Neural cell (in vitro differentiated cells): ENCODE measurements at regions not wholly inside any gene's neighbourhood (a gene's known extent, or its start where the extent isn't known, plus 50 kb on each side); places are given as distances from the start of the nearest gene placed in this dataset.

Source experiments
- H2AFZ ChIP-seq: fragments of 200-600, 300-800 bp; sonication (generic), shearing (Covaris generic); 2 replicates; pipeline ENCODE4 v1.6.0; 2014; ENCODE audit warnings: low read depth, mild to moderate bottlenecking, antibody characterized with exemption, low read length, moderate library complexity
- H3F3A ChIP-seq: fragments of 200-600 bp; shearing (Covaris generic); 2 replicates; pipeline ENCODE4 v1.6.1; 2016; ENCODE audit warnings: mild to moderate bottlenecking, moderate library complexity, mixed read lengths, antibody characterized with exemption, low read length; ENCODE audit not compliant: insufficient read depth, poor library complexity, severe bottlenecking
- H3K27ac ChIP-seq: fragments of 200-600, 300-800 bp; sonication (generic), shearing (Covaris generic); 2 replicates; pipeline ENCODE4 v1.5.1; 2014; ENCODE audit warnings: mild to moderate bottlenecking, low read length, moderate library complexity
- H3K27me3 ChIP-seq: fragments of 300-800, 200-600 bp; sonication (generic), shearing (Covaris generic); 2 replicates; pipeline ENCODE4 v1.6.0; 2014; ENCODE audit warnings: mild to moderate bottlenecking, low read depth, low read length, moderate library complexity; ENCODE audit not compliant: insufficient read depth
- H3K36me3 ChIP-seq: fragments of 300-800, 200-600 bp; sonication (generic), shearing (Covaris generic); 2 replicates; pipeline ENCODE4 v1.5.1; 2014; ENCODE audit warnings: mild to moderate bottlenecking, antibody characterized with exemption, low read length, moderate library complexity; ENCODE audit not compliant: insufficient read depth
- H3K4me2 ChIP-seq: fragments of 300-800, 200-600 bp; sonication (generic), shearing (Covaris generic); 2 replicates; pipeline ENCODE4 v1.6.0; 2014; ENCODE audit warnings: mild to moderate bottlenecking, low read length
- H3K4me3 ChIP-seq: fragments of 300-800, 200-600 bp; sonication (generic), shearing (Covaris generic); 2 replicates; pipeline ENCODE4 v1.5.1; 2014; ENCODE audit warnings: mild to moderate bottlenecking, low read length, moderate library complexity
- H3K79me2 ChIP-seq: fragments of 200-600 bp; shearing (Covaris generic); replicated peaks from 2 replicates; pipeline ENCODE4 v1.6.0; 2014; ENCODE audit warnings: mild to moderate bottlenecking, low read length, moderate library complexity; ENCODE audit not compliant: insufficient read depth
- H3K9ac ChIP-seq: fragments of 300-800, 200-600 bp; sonication (generic), shearing (Covaris generic); 2 replicates; pipeline ENCODE4 v1.6.1; 2016; ENCODE audit warnings: mild to moderate bottlenecking, low read length, mixed read lengths
- H3K9me2 ChIP-seq: fragments of 200-600 bp; shearing (Covaris generic); 2 replicates; pipeline ENCODE4 v1.6.1; 2016; ENCODE audit warnings: mild to moderate bottlenecking, low read length, mixed read lengths; ENCODE audit not compliant: insufficient read depth
- H3K9me3 ChIP-seq: fragments of 200-600, 300-800 bp; sonication (generic), shearing (Covaris generic); 2 replicates; pipeline ENCODE4 v1.6.1; 2016; ENCODE audit warnings: mild to moderate bottlenecking, mixed run types, low read length, moderate library complexity, mixed read lengths
- H4K20me1 ChIP-seq: fragments of 200-600 bp; shearing (Covaris generic); 2 replicates; pipeline ENCODE4 v1.6.1; 2016; ENCODE audit warnings: mild to moderate bottlenecking, mixed run types; ENCODE audit not compliant: insufficient read depth
- EP300 ChIP-seq: fragments of 450-650 bp; conservative IDR thresholded peaks from 2 replicates; pipeline ENCODE4 v1.6.1; 2014; ENCODE audit warnings: antibody characterized with exemption, mild to moderate bottlenecking, moderate library complexity; ENCODE audit not compliant: poor library complexity, severe bottlenecking
- EZH2 ChIP-seq: fragments of 200-600, 300-800 bp; shearing (Covaris generic), sonication (generic); IDR thresholded peaks from 2 replicates; pipeline ENCODE4 v1.6.1; 2014; ENCODE audit warnings: antibody characterized with exemption, low read length, borderline replicate concordance, mild to moderate bottlenecking; ENCODE audit not compliant: insufficient read depth, poor library complexity, severe bottlenecking
- MXI1 ChIP-seq: fragments of 450-650 bp; conservative IDR thresholded peaks from 2 replicates; pipeline ENCODE4 v1.6.1; 2014; ENCODE audit warnings: antibody characterized with exemption, mild to moderate bottlenecking; ENCODE audit not compliant: poor library complexity, severe bottlenecking
- POLR2AphosphoS5 ChIP-seq: IDR thresholded peaks from 2 replicates; pipeline ENCODE4 v1.6.1; 2012
- RAD21 ChIP-seq: fragments of 450-650 bp; conservative IDR thresholded peaks from 2 replicates; pipeline ENCODE4 v1.6.1; 2014; ENCODE audit warnings: antibody characterized with exemption, mild to moderate bottlenecking, moderate library complexity
- SMC3 ChIP-seq: fragments of 450-650 bp; conservative IDR thresholded peaks from 2 replicates; pipeline ENCODE4 v1.6.1; 2014; ENCODE audit warnings: antibody characterized with exemption, mild to moderate bottlenecking, moderate library complexity; ENCODE audit not compliant: poor library complexity
- TAF1 ChIP-seq: IDR thresholded peaks from 2 replicates; pipeline ENCODE4 v1.6.1; 2012; ENCODE audit warnings: low read depth
- TF ChIP-seq, protein P1 (sequence below): IDR thresholded peaks from 2 replicates; pipeline ENCODE4 v1.6.1; 2012; ENCODE audit warnings: borderline replicate concordance
- TF ChIP-seq, protein P2 (sequence below): fragments of 450-650 bp; IDR thresholded peaks from 2 replicates; pipeline ENCODE4 v1.5.1; 2014; ENCODE audit warnings: antibody characterized with exemption, mild to moderate bottlenecking, moderate library complexity; ENCODE audit not compliant: poor library complexity, severe bottlenecking

DNA sequence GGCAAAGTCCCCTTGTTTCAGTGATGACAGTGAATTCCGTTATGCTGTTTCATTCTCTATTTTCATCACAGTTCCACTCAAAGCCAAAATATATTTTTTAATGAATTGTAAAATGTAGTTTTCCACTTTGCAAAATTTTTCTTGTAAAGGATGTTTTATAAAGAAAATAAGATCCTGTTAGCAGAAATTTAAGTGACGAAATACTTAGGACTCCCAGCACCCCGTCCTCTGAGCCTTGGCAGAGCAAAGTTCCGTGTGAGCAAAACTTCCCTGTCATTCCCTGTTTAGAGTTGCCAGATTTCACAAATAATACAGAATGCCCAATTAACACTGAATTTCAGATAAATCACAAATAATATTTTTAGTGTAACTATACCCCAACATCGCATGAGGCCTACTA is 81.0 kb upstream of the RBPJ start:
- no peak overlapping the region for H3K4me3 ChIP-seq
- H3K9me2 ChIP-seq, result no peaks in the 10 kb centered on the region
- no peaks in the 10 kb centered on the region for H3K36me3 ChIP-seq
- no peak overlapping the region for H3K4me2 ChIP-seq
- no peaks in the 10 kb centered on the region for H4K20me1 ChIP-seq
- H3K27me3 ChIP-seq, result no peaks in the 10 kb centered on the region
- no peaks in the 10 kb centered on the region for H3K79me2 ChIP-seq
- no peaks in the 10 kb centered on the region for H3K9me3 ChIP-seq
- H3K27ac ChIP-seq, result no peak overlapping the region
- no peak for TF ChIP-seq POLR2AphosphoS5
- TF ChIP-seq, protein P1, sequence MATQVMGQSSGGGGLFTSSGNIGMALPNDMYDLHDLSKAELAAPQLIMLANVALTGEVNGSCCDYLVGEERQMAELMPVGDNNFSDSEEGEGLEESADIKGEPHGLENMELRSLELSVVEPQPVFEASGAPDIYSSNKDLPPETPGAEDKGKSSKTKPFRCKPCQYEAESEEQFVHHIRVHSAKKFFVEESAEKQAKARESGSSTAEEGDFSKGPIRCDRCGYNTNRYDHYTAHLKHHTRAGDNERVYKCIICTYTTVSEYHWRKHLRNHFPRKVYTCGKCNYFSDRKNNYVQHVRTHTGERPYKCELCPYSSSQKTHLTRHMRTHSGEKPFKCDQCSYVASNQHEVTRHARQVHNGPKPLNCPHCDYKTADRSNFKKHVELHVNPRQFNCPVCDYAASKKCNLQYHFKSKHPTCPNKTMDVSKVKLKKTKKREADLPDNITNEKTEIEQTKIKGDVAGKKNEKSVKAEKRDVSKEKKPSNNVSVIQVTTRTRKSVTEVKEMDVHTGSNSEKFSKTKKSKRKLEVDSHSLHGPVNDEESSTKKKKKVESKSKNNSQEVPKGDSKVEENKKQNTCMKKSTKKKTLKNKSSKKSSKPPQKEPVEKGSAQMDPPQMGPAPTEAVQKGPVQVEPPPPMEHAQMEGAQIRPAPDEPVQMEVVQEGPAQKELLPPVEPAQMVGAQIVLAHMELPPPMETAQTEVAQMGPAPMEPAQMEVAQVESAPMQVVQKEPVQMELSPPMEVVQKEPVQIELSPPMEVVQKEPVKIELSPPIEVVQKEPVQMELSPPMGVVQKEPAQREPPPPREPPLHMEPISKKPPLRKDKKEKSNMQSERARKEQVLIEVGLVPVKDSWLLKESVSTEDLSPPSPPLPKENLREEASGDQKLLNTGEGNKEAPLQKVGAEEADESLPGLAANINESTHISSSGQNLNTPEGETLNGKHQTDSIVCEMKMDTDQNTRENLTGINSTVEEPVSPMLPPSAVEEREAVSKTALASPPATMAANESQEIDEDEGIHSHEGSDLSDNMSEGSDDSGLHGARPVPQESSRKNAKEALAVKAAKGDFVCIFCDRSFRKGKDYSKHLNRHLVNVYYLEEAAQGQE, result no peak
- TF ChIP-seq EZH2, result no peak
- TF ChIP-seq EP300, result no peak
- no peak for TF ChIP-seq RAD21
- TF ChIP-seq TAF1, result no peak
- TF ChIP-seq SMC3, result no peak
- TF ChIP-seq, protein P2, sequence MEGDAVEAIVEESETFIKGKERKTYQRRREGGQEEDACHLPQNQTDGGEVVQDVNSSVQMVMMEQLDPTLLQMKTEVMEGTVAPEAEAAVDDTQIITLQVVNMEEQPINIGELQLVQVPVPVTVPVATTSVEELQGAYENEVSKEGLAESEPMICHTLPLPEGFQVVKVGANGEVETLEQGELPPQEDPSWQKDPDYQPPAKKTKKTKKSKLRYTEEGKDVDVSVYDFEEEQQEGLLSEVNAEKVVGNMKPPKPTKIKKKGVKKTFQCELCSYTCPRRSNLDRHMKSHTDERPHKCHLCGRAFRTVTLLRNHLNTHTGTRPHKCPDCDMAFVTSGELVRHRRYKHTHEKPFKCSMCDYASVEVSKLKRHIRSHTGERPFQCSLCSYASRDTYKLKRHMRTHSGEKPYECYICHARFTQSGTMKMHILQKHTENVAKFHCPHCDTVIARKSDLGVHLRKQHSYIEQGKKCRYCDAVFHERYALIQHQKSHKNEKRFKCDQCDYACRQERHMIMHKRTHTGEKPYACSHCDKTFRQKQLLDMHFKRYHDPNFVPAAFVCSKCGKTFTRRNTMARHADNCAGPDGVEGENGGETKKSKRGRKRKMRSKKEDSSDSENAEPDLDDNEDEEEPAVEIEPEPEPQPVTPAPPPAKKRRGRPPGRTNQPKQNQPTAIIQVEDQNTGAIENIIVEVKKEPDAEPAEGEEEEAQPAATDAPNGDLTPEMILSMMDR, result no peak
- no peak for TF ChIP-seq MXI1
- H2AFZ ChIP-seq, result no peak overlapping the region
- no peak overlapping the region for H3K9ac ChIP-seq
- peaks cover 4% of the 10 kb centered on the region for H3F3A ChIP-seq

DNA sequence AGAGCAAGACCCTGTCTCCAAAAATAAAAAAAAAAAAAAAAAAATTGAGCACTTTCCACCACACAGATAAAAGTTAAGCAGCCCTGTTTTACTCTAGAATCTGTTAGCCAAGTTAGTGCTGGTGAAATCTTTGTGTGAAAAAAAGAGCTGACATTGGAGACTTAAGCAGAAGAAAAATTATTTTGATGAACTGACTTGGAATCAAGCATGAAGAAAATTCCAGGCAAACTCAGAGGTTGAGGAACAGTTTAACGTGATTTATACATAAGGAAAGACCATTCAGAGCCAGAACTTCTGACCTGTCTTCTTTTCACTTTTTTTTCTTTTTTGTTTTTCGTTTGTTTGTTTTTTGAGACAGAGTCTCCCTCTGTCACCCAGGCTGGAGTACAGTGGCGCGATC is 79.6 kb upstream of the RBPJ start:
- Histone ChIP-seq H3K79me2 (no peaks in the 10 kb centered on the region), H3K36me3 (no peaks in the 10 kb centered on the region), H3K27me3 (no peaks in the 10 kb centered on the region), H3K9ac (no peak overlapping the region), H3K9me2 (no peaks in the 10 kb centered on the region), H3K9me3 (no peaks in the 10 kb centered on the region), H4K20me1 (no peaks in the 10 kb centered on the region), H2AFZ (no peak overlapping the region), H3K27ac (no peak overlapping the region), H3K4me2 (no peak overlapping the region), H3K4me3 (no peak overlapping the region), H3F3A (peaks cover 4% of the 10 kb centered on the region)
- TF ChIP-seq TAF1, result no peak
- no peak for TF ChIP-seq SMC3
- TF ChIP-seq, protein P2, result no peak
- TF ChIP-seq POLR2AphosphoS5, result no peak
- TF ChIP-seq, protein P1, result no peak
- TF ChIP-seq EP300, result no peak
- no peak for TF ChIP-seq EZH2
- no peak for TF ChIP-seq RAD21
- TF ChIP-seq MXI1, result no peak
